Right cardiac atrium (tissue), 5 donors: ENCODE measurements at regions not wholly inside any gene's neighbourhood (a gene's known extent, or its start where the extent isn't known, plus 50 kb on each side); places are given as distances from the start of the nearest gene placed in this dataset.

Experiments used
- ATAC-seq, 2 donors: fragments of 200-7000 bp; cut with Tn5 transposase; one replicate each; pipeline versions ENCODE4 v1.8.0 to v1.9.1; 2020; ENCODE audit warnings: moderate library complexity in 2 of 2, mild to moderate bottlenecking in 1 of 2
- DNase-seq, 3 donors: peaks; one replicate each; pipeline ENCODE4 v3.0.0-alpha.2; 2020
- H3K27ac ChIP-seq: one replicate; pipeline ENCODE4 v1.5.1; 2013; ENCODE audit warnings: mild to moderate bottlenecking, low read length, control low read depth, moderate library complexity
- H3K27me3 ChIP-seq: one replicate; pipeline ENCODE4 v1.6.1; 2013; ENCODE audit not compliant: control insufficient read depth, insufficient read depth
- H3K4me1 ChIP-seq: one replicate; pipeline ENCODE4 v1.6.1; 2013; ENCODE audit warnings: low read length; ENCODE audit not compliant: control insufficient read depth, insufficient read depth
- H3K4me3 ChIP-seq: one replicate; pipeline ENCODE4 v1.5.1; 2013; ENCODE audit warnings: low read length, control low read depth
- H3K9me3 ChIP-seq: one replicate; pipeline ENCODE4 v1.6.1; 2013; ENCODE audit warnings: low read length; ENCODE audit not compliant: control insufficient read depth
- WGBS: extraction: QIAGEN DNeasy Blood & Tissue Kit; methylation state at CpG from one replicate; pipeline ENCODE4 v1.1.7; 2013; 5-methylcytosine and 5-hydroxymethylcytosine counted together
- intact Hi-C, 4 donors: fragments of 100-400 bp; cut with DNase I; formaldehyde crosslinking; loops; one replicate each; pipeline versions ENCODE4 v1.11.0 to v1.14.0; 2022 to 2023
- donor health status: healthy with polysubstance abuse.
- donor health status: DM: no; HTN: yes; CAD: no.
- donor health status: DM: no; HTN: no; CAD: no.
- donor health status: DM: no; HTN: yes; CAD: no; lungs with severe emphysema.
- donor health status: DM: yes; HTN: yes; CAD: no.

- H3K4me1 ChIP-seq = no peaks in the 10 kb centered on the region
- peaks cover 2% of the 10 kb centered on the region for H3K9me3 ChIP-seq
- H3K27me3 ChIP-seq = no peaks in the 10 kb centered on the region
- intact Hi-C loops = no loop called here
- DNase-seq = no peak
- no peak for ATAC-seq
- WGBS = 70% methylated on average over 25 of the region's 25 CpGs
- no peak overlapping the region for H3K27ac ChIP-seq
- H3K4me3 ChIP-seq = no peak overlapping the region
Measured at GRCh38 chr5:176726746-176727527, 79.7 kb downstream of the TSPAN17 start.

- ATAC-seq = no peak
- peaks cover 2% of the 10 kb centered on the region for H3K9me3 ChIP-seq
- no peaks in the 10 kb centered on the region for H3K4me1 ChIP-seq
- H3K27ac ChIP-seq = no peak overlapping the region
- intact Hi-C loops = no loop called here
- no peak for DNase-seq
- no peaks in the 10 kb centered on the region for H3K27me3 ChIP-seq
- H3K4me3 ChIP-seq = no peak overlapping the region
- WGBS = 78% methylated on average over 12 of the region's 12 CpGs
Measured at GRCh38 chr5:176727528-176727900, 80.2 kb downstream of the TSPAN17 start.

- DNase-seq = no peak
- Histone ChIP-seq H3K27me3 (no peaks in the 10 kb centered on the region), H3K27ac (no peak overlapping the region), H3K9me3 (peaks cover 2% of the 10 kb centered on the region), H3K4me3 (no peak overlapping the region), H3K4me1 (no peaks in the 10 kb centered on the region)
- WGBS = 84% methylated on average over 15 of the region's 15 CpGs
- no peak for ATAC-seq
- intact Hi-C loops = no loop called here
Measured at GRCh38 chr5:176727983-176728675, 80.8 kb downstream of the TSPAN17 start.

GRCh38 chr5:176728831-176729251, 81.5 kb upstream of the UNC5A start:
- intact Hi-C loops = no loop called here
- Histone ChIP-seq H3K27me3 (no peaks in the 10 kb centered on the region), H3K27ac (no peak overlapping the region), H3K4me3 (no peak overlapping the region), H3K9me3 (peaks cover 2% of the 10 kb centered on the region), H3K4me1 (no peaks in the 10 kb centered on the region)
- ATAC-seq (no peak), DNase-seq (no peak)
- WGBS = 79% methylated on average over 11 of the region's 11 CpGs

GRCh38 chr5:176730815-176731475, 79.4 kb upstream of the UNC5A start:
- ATAC-seq = no peak
- Histone ChIP-seq H3K27me3 (no peaks in the 10 kb centered on the region), H3K4me3 (no peak overlapping the region), H3K4me1 (no peaks in the 10 kb centered on the region), H3K27ac (no peak overlapping the region), H3K9me3 (peaks cover 2% of the 10 kb centered on the region)
- intact Hi-C loops = no loop called here
- 90% methylated on average over 10 of the region's 10 CpGs for WGBS
- no peak for DNase-seq

GRCh38 chr5:176731506-176732160, 78.7 kb upstream of the UNC5A start:
- Histone ChIP-seq H3K4me1 (no peaks in the 10 kb centered on the region), H3K27ac (no peak overlapping the region), H3K4me3 (no peak overlapping the region), H3K9me3 (peaks cover 2% of the 10 kb centered on the region), H3K27me3 (no peaks in the 10 kb centered on the region)
- intact Hi-C loops = no loop called here
- WGBS = 48% methylated on average over 7 of the region's 7 CpGs
- ATAC-seq (no peak), DNase-seq (no peak)

GRCh38 chr5:176732306-176732705, 78.1 kb upstream of the UNC5A start:
- H3K4me1 ChIP-seq = no peaks in the 10 kb centered on the region
- H3K27ac ChIP-seq = no peak overlapping the region
- DNase-seq (no peak), ATAC-seq (no peak)
- no peak overlapping the region for H3K4me3 ChIP-seq
- WGBS = 58% methylated on average over 13 of the region's 13 CpGs
- no peaks in the 10 kb centered on the region for H3K27me3 ChIP-seq
- H3K9me3 ChIP-seq = peaks cover 2% of the 10 kb centered on the region
- intact Hi-C loops = no loop called here

GRCh38 chr5:176732736-176733405, 77.5 kb upstream of the UNC5A start:
- no peak overlapping the region for H3K27ac ChIP-seq
- no peak for DNase-seq
- ATAC-seq = no peak
- 72% methylated on average over 21 of the region's 21 CpGs for WGBS
- no peaks in the 10 kb centered on the region for H3K27me3 ChIP-seq
- H3K9me3 ChIP-seq = peaks cover 2% of the 10 kb centered on the region
- no peaks in the 10 kb centered on the region for H3K4me1 ChIP-seq
- no peak overlapping the region for H3K4me3 ChIP-seq
- intact Hi-C loops = no loop called here

GRCh38 chr5:176733406-176734262, 76.7 kb upstream of the UNC5A start:
- H3K9me3 ChIP-seq = peaks cover 2% of the 10 kb centered on the region
- no peak overlapping the region for H3K27ac ChIP-seq
- DNase-seq = no peak
- ATAC-seq = no peak
- H3K27me3 ChIP-seq = no peaks in the 10 kb centered on the region
- intact Hi-C loops = no loop called here
- WGBS = 50% methylated on average over 32 of the region's 32 CpGs
- H3K4me1 ChIP-seq = no peaks in the 10 kb centered on the region
- H3K4me3 ChIP-seq = no peak overlapping the region

GRCh38 chr5:176734756-176735342, 75.5 kb upstream of the UNC5A start:
- WGBS = 92% methylated on average over 12 of the region's 12 CpGs
- Histone ChIP-seq H3K4me1 (no peaks in the 10 kb centered on the region), H3K9me3 (peaks cover 2% of the 10 kb centered on the region), H3K27me3 (no peaks in the 10 kb centered on the region), H3K4me3 (no peak overlapping the region), H3K27ac (no peak overlapping the region)
- intact Hi-C loops = no loop called here
- ATAC-seq (no peak), DNase-seq (no peak)
